ENCODE measurements at regions not wholly inside any gene's neighbourhood (a gene's known extent, or its start where the extent isn't known, plus 50 kb on each side); places are given as distances from the start of the nearest gene placed in this dataset.
A peak's percentile ranks its signal among the peaks of the same experiment; 100 is the strongest.
"Not testable (repeated sequence)": the region's sequence is repeated elsewhere in the genome, so short reads cannot be mapped to it uniquely, and the experiment has no call there.

DNA sequence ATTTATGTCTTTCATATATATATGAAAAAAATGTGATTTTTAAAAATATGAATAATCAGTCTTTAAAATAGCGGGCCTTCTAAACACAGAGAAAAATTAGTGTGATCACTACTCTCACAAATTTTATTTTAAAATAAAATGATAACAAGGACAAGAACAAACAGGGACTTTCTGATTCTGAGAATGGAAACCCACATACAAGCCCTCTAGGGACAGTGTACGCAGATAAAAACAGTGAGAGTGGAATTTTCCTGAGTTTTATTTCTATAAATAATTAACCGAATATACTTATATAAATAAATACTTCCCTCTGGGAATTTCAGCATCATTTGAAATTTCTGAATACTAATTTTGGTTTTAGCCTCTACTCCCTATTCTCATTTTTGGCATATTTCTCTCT, 201.4 kb upstream of the CBLB start:
- WGBS, 2 donors, result 72% methylated on average over 3 of the region's 3 CpGs
- H3K27ac ChIP-seq, result peak overlapping the region in 3 of 4 donors; percentile 20 to 73 (median 70)
- H3K27me3 ChIP-seq, result no peaks in the 10 kb centered on the region
- no peak for TF ChIP-seq CTCF (IDR thresholded peaks at IDR 0.05)
- TF ChIP-seq POLR2A (IDR thresholded peaks at IDR 0.05), result no peak
- no peak for TF ChIP-seq EP300 (IDR thresholded peaks at IDR 0.05)
- no peak overlapping the region for H3K4me3 ChIP-seq
- no peaks in the 10 kb centered on the region for H3K36me3 ChIP-seq
- H3K9me3 ChIP-seq, result no peaks in the 10 kb centered on the region
- no peak for DNase-seq (ENCODE audit: low spot score in 2 of 2)
- peaks cover 0 to 26% (median 2%) of the 10 kb centered on the region in 4 donors for H3K4me1 ChIP-seq

DNA sequence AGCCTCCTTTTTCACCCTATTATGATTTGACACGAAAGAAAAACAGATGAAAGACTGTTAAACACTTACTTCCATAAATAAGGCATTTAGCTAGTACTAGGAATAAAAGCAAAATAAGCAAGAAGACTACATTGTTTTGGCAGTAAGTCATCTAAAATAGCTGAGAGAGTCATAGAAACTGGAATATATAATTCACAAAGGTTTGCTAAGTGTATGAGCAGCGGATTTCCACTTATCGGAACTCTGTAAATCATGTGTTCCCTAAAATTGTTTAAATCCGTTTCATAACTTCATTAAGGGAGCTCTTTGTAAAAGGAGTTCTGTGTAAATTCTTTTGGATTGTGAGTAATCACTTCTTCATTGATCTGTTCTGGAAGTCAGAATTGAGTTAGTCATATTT, 202.5 kb upstream of the CBLB start:
- H3K27ac ChIP-seq, result peak overlapping the region in 2 of 4 donors; percentile 70 to 73
- no peaks in the 10 kb centered on the region for H3K27me3 ChIP-seq
- 44 to 52% methylated on average over 4 of the region's 4 CpGs for WGBS, 2 donors
- no peaks in the 10 kb centered on the region for H3K36me3 ChIP-seq
- no peak overlapping the region for H3K4me3 ChIP-seq
- no peak for DNase-seq (ENCODE audit: low spot score in 2 of 2)
- peaks cover 0 to 26% (median 2%) of the 10 kb centered on the region in 4 donors for H3K4me1 ChIP-seq
- TF ChIP-seq POLR2A (IDR thresholded peaks at IDR 0.05), result no peak
- no peak for TF ChIP-seq EP300 (IDR thresholded peaks at IDR 0.05)
- TF ChIP-seq CTCF (IDR thresholded peaks at IDR 0.05), result no peak
- no peaks in the 10 kb centered on the region for H3K9me3 ChIP-seq

DNA sequence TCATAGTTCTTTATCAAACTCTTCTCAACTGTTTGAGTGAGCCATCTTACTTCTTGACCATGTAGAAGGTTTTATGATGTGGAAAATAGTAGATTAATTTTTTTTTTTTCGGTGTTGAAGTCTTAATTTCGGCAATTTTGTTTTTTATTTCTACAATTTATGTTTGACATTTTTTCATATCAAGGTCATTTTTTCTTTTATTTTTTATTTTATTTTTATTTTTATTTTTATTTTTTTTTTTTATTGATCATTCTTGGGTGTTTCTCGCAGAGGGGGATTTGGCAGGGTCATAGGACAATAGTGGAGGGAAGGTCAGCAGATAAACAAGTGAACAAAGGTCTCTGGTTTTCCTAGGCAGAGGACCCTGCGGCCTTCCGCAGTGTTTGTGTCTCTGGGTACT, 203.8 kb upstream of the CBLB start:
- DNase-seq (ENCODE audit: low spot score in 2 of 2); H3K27me3 ChIP-seq; H3K4me3 ChIP-seq; H3K27ac ChIP-seq; H3K9me3 ChIP-seq; H3K36me3 ChIP-seq: not testable (repeated sequence)
- 90 to 100% methylated on average over 3 of the region's 5 CpGs for WGBS, 2 donors
- H3K4me1 ChIP-seq, result peaks cover 0 to 26% (median under 1%) of the 10 kb centered on the region in 4 donors

DNA sequence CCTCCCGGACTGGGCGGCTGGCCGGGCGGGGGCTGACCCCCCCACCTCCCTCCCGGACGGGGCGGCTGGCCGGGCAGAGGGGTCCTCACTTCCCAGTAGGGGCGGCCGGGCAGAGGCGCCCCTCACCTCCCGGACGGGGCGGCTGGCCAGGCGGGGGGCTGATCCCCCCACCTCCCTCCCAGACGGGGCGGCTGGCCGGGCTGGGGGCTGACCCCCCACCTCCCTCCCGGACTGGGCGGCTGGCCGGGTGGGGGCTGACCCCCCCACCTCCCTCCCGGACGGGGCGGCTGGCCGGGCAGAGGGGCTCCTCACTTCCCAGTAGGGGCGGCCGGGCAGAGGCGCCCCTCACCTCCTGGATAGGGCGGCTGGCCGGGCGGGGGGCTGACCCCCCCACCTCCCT, 205.0 kb upstream of the CBLB start:
- H3K36me3 ChIP-seq; H3K9me3 ChIP-seq; DNase-seq (ENCODE audit: low spot score in 2 of 2); H3K4me3 ChIP-seq; H3K27me3 ChIP-seq; H3K27ac ChIP-seq: not testable (repeated sequence)
- no CpG with 5 or more reads among the region's 31 CpGs for WGBS, 2 donors
- peaks cover 0 to 18% (median 0%) of the 10 kb centered on the region in 4 donors for H3K4me1 ChIP-seq

DNA sequence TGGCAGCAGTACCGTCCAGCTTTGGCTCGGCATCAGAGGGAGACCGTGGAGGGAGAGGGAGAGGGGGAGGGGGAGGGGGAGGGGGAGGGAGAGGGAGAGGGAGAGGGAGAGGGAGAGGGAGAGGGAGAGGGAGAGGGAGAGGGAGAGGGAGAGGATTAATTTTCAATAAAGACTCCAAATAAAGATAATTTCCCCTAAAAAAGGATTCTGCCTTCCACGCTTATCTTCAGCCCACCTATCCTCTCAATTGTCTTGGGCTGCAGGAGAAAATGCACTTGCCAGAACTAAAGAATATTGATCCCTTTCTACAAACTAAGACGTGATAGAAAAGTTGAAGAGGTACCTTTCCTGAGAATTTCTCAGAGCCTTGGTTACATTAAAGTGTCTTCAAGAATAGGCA, 206.9 kb upstream of the CBLB start:
- H3K4me3 ChIP-seq; H3K27ac ChIP-seq; H3K27me3 ChIP-seq; H3K9me3 ChIP-seq; H3K36me3 ChIP-seq; DNase-seq (ENCODE audit: low spot score in 2 of 2); H3K4me1 ChIP-seq: not testable (repeated sequence)
- WGBS, 2 donors, result 88 to 97% methylated on average over 5 of the region's 5 CpGs

DNA sequence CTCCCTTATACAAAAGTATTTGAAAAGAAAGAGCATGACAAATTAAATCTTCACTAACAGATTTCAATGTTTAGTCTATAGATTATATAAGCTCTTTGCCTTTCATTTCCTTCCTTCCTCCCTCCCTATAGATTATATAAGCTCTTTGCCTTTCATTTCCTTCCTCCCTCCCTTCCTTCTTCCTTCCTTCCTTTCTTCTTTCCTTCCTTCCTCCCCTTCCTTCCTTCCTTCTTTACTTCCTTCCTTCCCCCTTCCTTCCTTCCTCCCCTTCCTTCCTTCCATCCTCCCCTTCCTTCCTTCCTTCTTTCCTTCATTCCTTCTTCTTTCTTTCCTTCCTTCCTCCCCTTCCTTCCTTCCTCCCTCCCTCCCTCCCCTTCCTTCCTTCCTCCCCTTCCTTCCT, 209.8 kb upstream of the CBLB start:
- DNase-seq (ENCODE audit: low spot score in 2 of 2), result no peak
- no peaks in the 10 kb centered on the region for H3K27me3 ChIP-seq
- H3K4me1 ChIP-seq, result no peaks in the 10 kb centered on the region
- TF ChIP-seq CTCF (IDR thresholded peaks at IDR 0.05) (no peak), POLR2A (IDR thresholded peaks at IDR 0.05) (no peak), EP300 (IDR thresholded peaks at IDR 0.05) (no peak)
- no peak overlapping the region for H3K4me3 ChIP-seq
- H3K9me3 ChIP-seq, result no peaks in the 10 kb centered on the region
- no peaks in the 10 kb centered on the region for H3K36me3 ChIP-seq
- H3K27ac ChIP-seq, result no peak overlapping the region

- Histone ChIP-seq H3K27me3 (no peaks in the 10 kb centered on the region), H3K4me3 (no peak overlapping the region), H3K9me3 (no peaks in the 10 kb centered on the region), H3K36me3 (no peaks in the 10 kb centered on the region), H3K27ac (no peak overlapping the region), H3K4me1 (no peaks in the 10 kb centered on the region)
- 63 to 79% methylated on average over 1 of the region's 1 CpG for WGBS, 2 donors
- no peak for TF ChIP-seq POLR2A (IDR thresholded peaks at IDR 0.05)
- no peak for TF ChIP-seq CTCF (IDR thresholded peaks at IDR 0.05)
- DNase-seq (ENCODE audit: low spot score in 2 of 2), result no peak
Measured at GRCh38 chr3:106082616-106083015, 213.8 kb upstream of the CBLB start.
